KMS-11 (cell line): ENCODE measurements at regions not wholly inside any gene's neighbourhood (a gene's known extent, or its start where the extent isn't known, plus 50 kb on each side); places are given as distances from the start of the nearest gene placed in this dataset.

Experiments
- H2AFZ ChIP-seq: fragments of 200-600 bp; sonication (generic); 2 replicates; pipeline ENCODE4 v1.6.1; 2016; ENCODE audit warnings: antibody characterized with exemption, mixed run types, low read depth
- H3K27ac ChIP-seq: fragments of 200-600 bp; sonication (generic); 2 replicates; pipeline ENCODE4 v1.6.1; 2016; ENCODE audit warnings: mild to moderate bottlenecking, mixed run types
- H3K27me3 ChIP-seq: fragments of 200-600 bp; sonication (generic); 2 replicates; pipeline ENCODE4 v1.6.1; 2017; ENCODE audit warnings: mild to moderate bottlenecking, low read depth, mixed run types, moderate library complexity; ENCODE audit not compliant: insufficient read depth
- H3K36me3 ChIP-seq: fragments of 200-600 bp; sonication (generic); 2 replicates; pipeline ENCODE4 v1.6.1; 2017; ENCODE audit warnings: mild to moderate bottlenecking, mixed run types; ENCODE audit not compliant: insufficient read depth
- H3K4me1 ChIP-seq: fragments of 200-600 bp; sonication (generic); 2 replicates; pipeline ENCODE4 v1.6.1; 2016; ENCODE audit warnings: mild to moderate bottlenecking, low read depth, mixed run types; ENCODE audit not compliant: poor library complexity, severe bottlenecking
- H3K4me2 ChIP-seq: fragments of 200-600 bp; sonication (generic); 2 replicates; pipeline ENCODE4 v1.7.0; 2016; ENCODE audit warnings: mild to moderate bottlenecking, mixed run types
- H3K4me3 ChIP-seq: fragments of 200-600 bp; sonication (generic); IDR thresholded peaks from 2 replicates; pipeline ENCODE4 v1.6.1; 2017; ENCODE audit warnings: low read depth, low read length, mixed read lengths; ENCODE audit not compliant: insufficient read depth
- H3K79me2 ChIP-seq: fragments of 200-600 bp; sonication (generic); 2 replicates; pipeline ENCODE4 v1.6.1; 2016; ENCODE audit warnings: low read depth, mixed run types; ENCODE audit not compliant: insufficient read depth
- H3K9ac ChIP-seq: fragments of 200-600 bp; sonication (generic); 2 replicates; pipeline ENCODE4 v1.6.1; 2016; ENCODE audit warnings: mild to moderate bottlenecking, mixed run types
- H4K20me1 ChIP-seq: fragments of 200-600 bp; sonication (generic); 2 replicates; pipeline ENCODE4 v1.6.1; 2016; ENCODE audit warnings: mild to moderate bottlenecking, mixed run types; ENCODE audit not compliant: insufficient read depth
- TF ChIP-seq, protein P1 (sequence below): fragments of 200-600 bp; sonication (generic); conservative IDR thresholded peaks from 2 replicates; pipeline ENCODE4 v1.6.1; 2017; ENCODE audit warnings: low read depth, mild to moderate bottlenecking, antibody characterized with exemption, low read length, moderate library complexity, mixed read lengths

DNA sequence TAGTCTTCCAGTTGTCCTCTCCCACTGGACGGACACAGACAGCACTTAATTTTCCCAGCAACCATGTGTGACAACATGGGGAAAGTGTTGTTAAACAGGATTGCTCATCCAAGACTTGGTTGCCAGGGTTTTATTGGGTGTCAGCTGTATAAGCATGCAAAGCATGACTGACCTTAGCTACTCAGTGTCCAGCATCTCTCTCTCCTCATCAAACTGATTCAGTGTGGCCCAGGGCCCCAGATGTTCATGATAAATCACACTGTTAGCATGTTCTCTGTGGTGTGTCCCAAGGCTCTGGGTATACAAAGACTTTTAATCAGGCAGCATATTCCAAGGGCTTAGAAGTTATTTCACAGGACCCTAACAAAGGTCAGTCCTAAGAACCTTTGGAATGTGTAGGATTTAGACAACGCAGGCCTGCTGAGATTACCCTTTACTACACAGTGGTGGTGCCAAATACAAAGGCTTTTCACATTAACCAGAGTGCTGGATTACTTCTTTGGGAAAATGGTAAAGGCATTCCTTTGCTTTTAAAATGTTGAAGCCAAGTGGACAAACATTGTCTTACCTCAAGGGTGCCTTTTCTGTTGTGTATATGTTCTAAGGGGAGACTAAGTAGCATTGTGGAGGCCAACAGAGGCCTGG, 213.3 kb downstream of the GLUD2 start:
- TF ChIP-seq, protein P1, sequence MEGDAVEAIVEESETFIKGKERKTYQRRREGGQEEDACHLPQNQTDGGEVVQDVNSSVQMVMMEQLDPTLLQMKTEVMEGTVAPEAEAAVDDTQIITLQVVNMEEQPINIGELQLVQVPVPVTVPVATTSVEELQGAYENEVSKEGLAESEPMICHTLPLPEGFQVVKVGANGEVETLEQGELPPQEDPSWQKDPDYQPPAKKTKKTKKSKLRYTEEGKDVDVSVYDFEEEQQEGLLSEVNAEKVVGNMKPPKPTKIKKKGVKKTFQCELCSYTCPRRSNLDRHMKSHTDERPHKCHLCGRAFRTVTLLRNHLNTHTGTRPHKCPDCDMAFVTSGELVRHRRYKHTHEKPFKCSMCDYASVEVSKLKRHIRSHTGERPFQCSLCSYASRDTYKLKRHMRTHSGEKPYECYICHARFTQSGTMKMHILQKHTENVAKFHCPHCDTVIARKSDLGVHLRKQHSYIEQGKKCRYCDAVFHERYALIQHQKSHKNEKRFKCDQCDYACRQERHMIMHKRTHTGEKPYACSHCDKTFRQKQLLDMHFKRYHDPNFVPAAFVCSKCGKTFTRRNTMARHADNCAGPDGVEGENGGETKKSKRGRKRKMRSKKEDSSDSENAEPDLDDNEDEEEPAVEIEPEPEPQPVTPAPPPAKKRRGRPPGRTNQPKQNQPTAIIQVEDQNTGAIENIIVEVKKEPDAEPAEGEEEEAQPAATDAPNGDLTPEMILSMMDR, result no peak
- no peaks in the 10 kb centered on the region for H3K36me3 ChIP-seq
- no peaks in the 10 kb centered on the region for H4K20me1 ChIP-seq
- H3K4me1 ChIP-seq, result no peaks in the 10 kb centered on the region
- H3K79me2 ChIP-seq, result no peaks in the 10 kb centered on the region
- no peak overlapping the region for H3K27ac ChIP-seq
- no peaks in the 10 kb centered on the region for H3K27me3 ChIP-seq
- H3K4me2 ChIP-seq, result no peak overlapping the region
- H2AFZ ChIP-seq, result no peak overlapping the region
- no peak overlapping the region for H3K9ac ChIP-seq
- no peak overlapping the region for H3K4me3 ChIP-seq

DNA sequence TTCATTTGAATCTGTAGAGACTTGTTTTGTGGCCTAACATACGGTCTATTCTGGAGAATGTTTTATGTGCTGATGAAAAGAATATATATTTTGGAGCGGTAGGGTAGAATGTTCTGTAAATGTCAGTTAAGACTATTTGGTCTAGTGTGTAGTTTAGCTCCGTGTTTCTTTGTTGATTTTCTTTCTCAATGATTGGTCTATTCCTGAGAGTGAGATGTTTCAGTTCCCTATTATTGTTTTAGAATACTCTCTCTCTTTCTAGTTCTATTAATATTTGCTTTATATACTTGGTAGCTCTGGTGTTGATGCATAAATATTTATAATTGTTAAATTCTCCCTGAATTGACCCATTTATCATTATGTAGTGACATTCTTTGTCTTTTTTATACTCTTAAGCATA, 236.5 kb downstream of the GLUD2 start:
- H3K36me3 ChIP-seq, result no peaks in the 10 kb centered on the region
- no peak overlapping the region for H3K27ac ChIP-seq
- H3K79me2 ChIP-seq, result no peaks in the 10 kb centered on the region
- H3K9ac ChIP-seq, result no peak overlapping the region
- no peak overlapping the region for H3K4me3 ChIP-seq
- no peaks in the 10 kb centered on the region for H3K27me3 ChIP-seq
- TF ChIP-seq, protein P1, result no peak
- no peak overlapping the region for H3K4me2 ChIP-seq
- H4K20me1 ChIP-seq, result no peaks in the 10 kb centered on the region
- H3K4me1 ChIP-seq, result no peaks in the 10 kb centered on the region
- no peak overlapping the region for H2AFZ ChIP-seq

DNA sequence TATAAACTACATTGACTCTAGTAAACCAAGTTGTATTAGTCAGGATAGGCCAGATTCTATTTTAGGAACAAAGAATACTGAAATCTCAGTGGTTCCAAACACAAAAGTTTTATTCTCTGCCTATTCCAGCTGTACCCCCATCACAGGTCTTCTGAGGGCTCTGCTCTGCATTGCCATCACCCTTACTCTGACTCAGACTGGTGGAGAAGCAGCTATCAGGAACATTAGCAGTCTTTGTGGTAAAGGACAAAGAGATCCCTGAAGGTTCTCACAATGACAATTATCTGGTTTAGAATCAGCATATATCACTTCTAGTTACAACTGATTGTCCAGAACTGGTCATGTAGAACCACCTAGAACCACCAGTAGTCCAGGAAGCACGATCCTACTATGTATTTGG, 251.1 kb downstream of the GLUD2 start:
- Histone ChIP-seq H3K4me3 (no peak overlapping the region), H3K36me3 (no peaks in the 10 kb centered on the region), H3K4me2 (no peak overlapping the region), H3K79me2 (no peaks in the 10 kb centered on the region), H2AFZ (no peak overlapping the region), H3K9ac (no peak overlapping the region), H3K4me1 (peaks cover 9% of the 10 kb centered on the region), H3K27me3 (no peaks in the 10 kb centered on the region), H4K20me1 (no peaks in the 10 kb centered on the region), H3K27ac (no peak overlapping the region)
- TF ChIP-seq, protein P1, result no peak

DNA sequence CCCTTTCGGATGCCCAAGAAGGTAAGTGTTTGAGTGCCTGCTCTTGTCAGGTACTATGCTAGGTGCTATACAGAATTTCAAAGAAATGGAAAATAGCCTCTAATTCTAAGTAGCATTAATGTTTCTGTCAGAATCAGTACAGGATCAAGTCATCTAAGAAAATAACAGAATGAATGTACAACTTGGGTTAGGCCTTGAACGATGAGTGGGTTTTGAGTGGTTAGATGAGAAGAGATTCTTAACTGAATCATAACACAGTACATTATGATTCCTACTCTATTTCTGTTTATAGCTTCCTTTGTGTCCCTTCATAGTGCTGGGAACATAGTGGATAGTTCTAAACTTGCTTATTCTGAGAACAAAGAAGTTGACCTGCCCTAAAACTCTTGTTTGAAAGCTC, 253.9 kb downstream of the GLUD2 start:
- no peak overlapping the region for H2AFZ ChIP-seq
- H3K79me2 ChIP-seq, result no peaks in the 10 kb centered on the region
- no peak overlapping the region for H3K4me2 ChIP-seq
- no peaks in the 10 kb centered on the region for H3K36me3 ChIP-seq
- TF ChIP-seq, protein P1, result no peak
- no peak overlapping the region for H3K9ac ChIP-seq
- no peaks in the 10 kb centered on the region for H4K20me1 ChIP-seq
- no peak overlapping the region for H3K27ac ChIP-seq
- H3K4me3 ChIP-seq, result no peak overlapping the region
- H3K4me1 ChIP-seq, result peaks cover 19% of the 10 kb centered on the region
- no peaks in the 10 kb centered on the region for H3K27me3 ChIP-seq
